Adrenal gland (tissue), 5 donors: ENCODE measurements at regions not wholly inside any gene's neighbourhood (a gene's known extent, or its start where the extent isn't known, plus 50 kb on each side); places are given as distances from the start of the nearest gene placed in this dataset.

ENCODE experiments used
- POLR2A ChIP-seq, 2 donors: fragments of 450-650 bp; IDR thresholded peaks; one replicate each; pipeline ENCODE4 v1.6.1; 2017; ENCODE audit warnings: antibody characterized with exemption in 2 of 2, mild to moderate bottlenecking in 2 of 2, moderate library complexity in 1 of 2
- TF ChIP-seq, protein P1 (sequence below), 6 experiments: fragments of 450-650 bp in 4 of 6; fragments of 200-600 bp in 2 of 6; sonication (generic) in 1 of 6; IDR thresholded peaks; 1 replicate in 5 of 6; 2 replicates in 1 of 6; pipeline versions ENCODE4 v1.5.1 to v1.8.0; 2016 to 2021; ENCODE audit warnings: antibody characterized with exemption in 6 of 6, mild to moderate bottlenecking in 2 of 6, moderate library complexity in 1 of 6
- donor health status: DM: no; HTN: no; CAD: no.

DNA sequence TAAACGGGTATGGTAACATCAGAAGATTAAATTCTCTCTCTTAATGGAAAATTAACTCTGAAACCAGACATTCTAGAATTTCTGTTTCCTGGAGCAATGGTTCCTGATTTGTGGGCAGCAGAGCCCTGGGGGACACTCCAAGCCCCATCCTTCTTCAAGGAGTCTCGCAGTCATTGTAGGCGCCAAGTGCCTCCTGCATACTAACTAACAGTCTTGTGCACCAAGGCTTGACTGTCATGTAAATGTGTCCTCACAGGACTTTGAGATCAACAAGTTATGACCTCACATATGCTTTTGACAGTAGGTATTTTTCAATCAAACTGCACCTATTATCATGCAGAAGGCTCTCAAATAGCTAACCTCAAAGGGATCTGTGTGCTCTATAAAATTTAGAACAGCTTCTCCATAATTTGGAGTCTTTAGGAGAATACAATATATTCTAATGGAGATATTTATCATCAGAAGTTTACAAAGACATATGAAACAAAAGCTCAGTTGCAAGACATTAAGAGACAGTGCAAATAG lies 52.1 kb upstream of the COPS8 start:
- no peak for TF ChIP-seq POLR2A (IDR thresholded peaks at IDR 0.05)
- TF ChIP-seq, protein P1, sequence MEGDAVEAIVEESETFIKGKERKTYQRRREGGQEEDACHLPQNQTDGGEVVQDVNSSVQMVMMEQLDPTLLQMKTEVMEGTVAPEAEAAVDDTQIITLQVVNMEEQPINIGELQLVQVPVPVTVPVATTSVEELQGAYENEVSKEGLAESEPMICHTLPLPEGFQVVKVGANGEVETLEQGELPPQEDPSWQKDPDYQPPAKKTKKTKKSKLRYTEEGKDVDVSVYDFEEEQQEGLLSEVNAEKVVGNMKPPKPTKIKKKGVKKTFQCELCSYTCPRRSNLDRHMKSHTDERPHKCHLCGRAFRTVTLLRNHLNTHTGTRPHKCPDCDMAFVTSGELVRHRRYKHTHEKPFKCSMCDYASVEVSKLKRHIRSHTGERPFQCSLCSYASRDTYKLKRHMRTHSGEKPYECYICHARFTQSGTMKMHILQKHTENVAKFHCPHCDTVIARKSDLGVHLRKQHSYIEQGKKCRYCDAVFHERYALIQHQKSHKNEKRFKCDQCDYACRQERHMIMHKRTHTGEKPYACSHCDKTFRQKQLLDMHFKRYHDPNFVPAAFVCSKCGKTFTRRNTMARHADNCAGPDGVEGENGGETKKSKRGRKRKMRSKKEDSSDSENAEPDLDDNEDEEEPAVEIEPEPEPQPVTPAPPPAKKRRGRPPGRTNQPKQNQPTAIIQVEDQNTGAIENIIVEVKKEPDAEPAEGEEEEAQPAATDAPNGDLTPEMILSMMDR (IDR thresholded peaks at IDR 0.05), result no peak
